Liver (tissue), 3 donors: ENCODE measurements at regions not wholly inside any gene's neighbourhood (a gene's known extent, or its start where the extent isn't known, plus 50 kb on each side); places are given as distances from the start of the nearest gene placed in this dataset.

Experiments used
- FOXA1 ChIP-seq: IDR thresholded peaks from 2 replicates; pipeline ENCODE4 v1.6.1; 2016; ENCODE audit warnings: antibody characterized with exemption
- GABPA ChIP-seq, 2 donors: IDR thresholded peaks in 1 of 2; conservative IDR thresholded peaks in 1 of 2; 2 replicates each; pipeline ENCODE4 v1.6.1; 2016; ENCODE audit warnings: antibody characterized with exemption in 2 of 2, mild to moderate bottlenecking in 1 of 2, moderate library complexity in 1 of 2
- HNF4A ChIP-seq, 2 donors: conservative IDR thresholded peaks; 2 replicates each; pipeline ENCODE4 v1.6.1; 2016; ENCODE audit warnings: antibody characterized with exemption in 2 of 2, mild to moderate bottlenecking in 2 of 2
- HNF4G ChIP-seq: IDR thresholded peaks from 2 replicates; pipeline ENCODE4 v1.6.1; 2016; ENCODE audit warnings: antibody characterized with exemption
- JUND ChIP-seq, 2 donors: IDR thresholded peaks; 2 replicates each; pipeline ENCODE4 v1.6.1; 2016; ENCODE audit warnings: antibody characterized with exemption in 2 of 2
- NR2F2 ChIP-seq: IDR thresholded peaks from 2 replicates; pipeline ENCODE4 v1.6.1; 2016; ENCODE audit warnings: antibody characterized with exemption
- RAD21 ChIP-seq, 2 donors: IDR thresholded peaks; 2 replicates each; pipeline ENCODE4 v1.6.1; 2016; ENCODE audit warnings: antibody characterized with exemption in 2 of 2, mild to moderate bottlenecking in 2 of 2
- SP1 ChIP-seq: IDR thresholded peaks from 2 replicates; pipeline ENCODE4 v1.6.1; 2018; ENCODE audit warnings: antibody characterized with exemption, mild to moderate bottlenecking
- TAF1 ChIP-seq: conservative IDR thresholded peaks from 2 replicates; pipeline ENCODE4 v1.6.1; 2016; ENCODE audit warnings: antibody characterized with exemption, mild to moderate bottlenecking
- YY1 ChIP-seq: IDR thresholded peaks from 2 replicates; pipeline ENCODE4 v1.6.1; 2016; ENCODE audit warnings: antibody characterized with exemption, mild to moderate bottlenecking
- TF ChIP-seq, protein P1 (sequence below): IDR thresholded peaks from 2 replicates; pipeline ENCODE4 v1.6.1; 2016; ENCODE audit warnings: antibody characterized with exemption
- TF ChIP-seq, protein P2 (sequence below): fragments of 150-350 bp; IDR thresholded peaks from 2 replicates; pipeline ENCODE4 v1.5.1; 2017; ENCODE audit warnings: improper control_type of control experiment, low read depth, low read length; ENCODE audit not compliant: missing input control
- TF ChIP-seq, protein P3 (sequence below): IDR thresholded peaks from 2 replicates; pipeline ENCODE4 v1.6.1; 2016; ENCODE audit warnings: antibody characterized with exemption
- TF ChIP-seq, protein P4 (sequence below): IDR thresholded peaks from 2 replicates; pipeline ENCODE4 v1.6.1; 2016; ENCODE audit warnings: antibody characterized with exemption
- donor health status: healthy.
- donor health status: healthy.

DNA sequence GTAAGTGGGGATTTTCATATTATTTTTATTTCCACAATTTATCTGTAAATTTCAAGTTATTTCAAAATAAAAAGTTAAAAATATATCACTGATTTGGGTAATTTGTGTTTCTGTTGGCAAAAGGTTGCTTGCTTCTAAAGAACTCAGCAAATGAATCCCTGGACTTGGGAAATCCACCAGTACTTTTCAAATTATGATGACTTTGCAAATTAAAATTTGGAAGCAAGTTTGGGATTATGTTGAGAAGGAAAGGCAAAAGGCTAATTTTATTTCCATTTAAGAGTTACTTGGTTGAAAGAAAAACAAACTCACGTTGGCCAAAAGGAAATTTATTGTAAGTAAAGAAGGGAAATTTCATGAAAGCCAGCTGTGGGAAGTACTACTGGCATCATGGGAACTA, 220.3 kb downstream of the MAP2K6 start:
- no peak for TF ChIP-seq YY1
- TF ChIP-seq, protein P1, sequence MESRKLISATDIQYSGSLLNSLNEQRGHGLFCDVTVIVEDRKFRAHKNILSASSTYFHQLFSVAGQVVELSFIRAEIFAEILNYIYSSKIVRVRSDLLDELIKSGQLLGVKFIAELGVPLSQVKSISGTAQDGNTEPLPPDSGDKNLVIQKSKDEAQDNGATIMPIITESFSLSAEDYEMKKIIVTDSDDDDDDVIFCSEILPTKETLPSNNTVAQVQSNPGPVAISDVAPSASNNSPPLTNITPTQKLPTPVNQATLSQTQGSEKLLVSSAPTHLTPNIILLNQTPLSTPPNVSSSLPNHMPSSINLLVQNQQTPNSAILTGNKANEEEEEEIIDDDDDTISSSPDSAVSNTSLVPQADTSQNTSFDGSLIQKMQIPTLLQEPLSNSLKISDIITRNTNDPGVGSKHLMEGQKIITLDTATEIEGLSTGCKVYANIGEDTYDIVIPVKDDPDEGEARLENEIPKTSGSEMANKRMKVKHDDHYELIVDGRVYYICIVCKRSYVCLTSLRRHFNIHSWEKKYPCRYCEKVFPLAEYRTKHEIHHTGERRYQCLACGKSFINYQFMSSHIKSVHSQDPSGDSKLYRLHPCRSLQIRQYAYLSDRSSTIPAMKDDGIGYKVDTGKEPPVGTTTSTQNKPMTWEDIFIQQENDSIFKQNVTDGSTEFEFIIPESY, result no peak
- no peak for TF ChIP-seq RAD21 (IDR thresholded peaks at IDR 0.05)
- TF ChIP-seq, protein P2, sequence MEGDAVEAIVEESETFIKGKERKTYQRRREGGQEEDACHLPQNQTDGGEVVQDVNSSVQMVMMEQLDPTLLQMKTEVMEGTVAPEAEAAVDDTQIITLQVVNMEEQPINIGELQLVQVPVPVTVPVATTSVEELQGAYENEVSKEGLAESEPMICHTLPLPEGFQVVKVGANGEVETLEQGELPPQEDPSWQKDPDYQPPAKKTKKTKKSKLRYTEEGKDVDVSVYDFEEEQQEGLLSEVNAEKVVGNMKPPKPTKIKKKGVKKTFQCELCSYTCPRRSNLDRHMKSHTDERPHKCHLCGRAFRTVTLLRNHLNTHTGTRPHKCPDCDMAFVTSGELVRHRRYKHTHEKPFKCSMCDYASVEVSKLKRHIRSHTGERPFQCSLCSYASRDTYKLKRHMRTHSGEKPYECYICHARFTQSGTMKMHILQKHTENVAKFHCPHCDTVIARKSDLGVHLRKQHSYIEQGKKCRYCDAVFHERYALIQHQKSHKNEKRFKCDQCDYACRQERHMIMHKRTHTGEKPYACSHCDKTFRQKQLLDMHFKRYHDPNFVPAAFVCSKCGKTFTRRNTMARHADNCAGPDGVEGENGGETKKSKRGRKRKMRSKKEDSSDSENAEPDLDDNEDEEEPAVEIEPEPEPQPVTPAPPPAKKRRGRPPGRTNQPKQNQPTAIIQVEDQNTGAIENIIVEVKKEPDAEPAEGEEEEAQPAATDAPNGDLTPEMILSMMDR, result no peak
- TF ChIP-seq, protein P3, sequence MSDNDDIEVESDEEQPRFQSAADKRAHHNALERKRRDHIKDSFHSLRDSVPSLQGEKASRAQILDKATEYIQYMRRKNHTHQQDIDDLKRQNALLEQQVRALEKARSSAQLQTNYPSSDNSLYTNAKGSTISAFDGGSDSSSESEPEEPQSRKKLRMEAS, result no peak
- TF ChIP-seq SP1, result no peak
- TF ChIP-seq, protein P4, sequence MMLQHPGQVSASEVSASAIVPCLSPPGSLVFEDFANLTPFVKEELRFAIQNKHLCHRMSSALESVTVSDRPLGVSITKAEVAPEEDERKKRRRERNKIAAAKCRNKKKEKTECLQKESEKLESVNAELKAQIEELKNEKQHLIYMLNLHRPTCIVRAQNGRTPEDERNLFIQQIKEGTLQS, result no peak
- TF ChIP-seq GABPA (IDR thresholded peaks at IDR 0.05 in 1 of 2, conservative IDR thresholded peaks at IDR 0.05 in 1 of 2), result no peak
- TF ChIP-seq JUND (IDR thresholded peaks at IDR 0.05), result no peak
- TF ChIP-seq TAF1, result no peak
- no peak for TF ChIP-seq HNF4A (conservative IDR thresholded peaks at IDR 0.05)
- no peak for TF ChIP-seq NR2F2
- no peak for TF ChIP-seq FOXA1
- TF ChIP-seq HNF4G, result no peak
